ENCODE measurements at regions not wholly inside any gene's neighbourhood (a gene's known extent, or its start where the extent isn't known, plus 50 kb on each side); places are given as distances from the start of the nearest gene placed in this dataset.
"Not testable (repeated sequence)": the region's sequence is repeated elsewhere in the genome, so short reads cannot be mapped to it uniquely, and the experiment has no call there.

DNA sequence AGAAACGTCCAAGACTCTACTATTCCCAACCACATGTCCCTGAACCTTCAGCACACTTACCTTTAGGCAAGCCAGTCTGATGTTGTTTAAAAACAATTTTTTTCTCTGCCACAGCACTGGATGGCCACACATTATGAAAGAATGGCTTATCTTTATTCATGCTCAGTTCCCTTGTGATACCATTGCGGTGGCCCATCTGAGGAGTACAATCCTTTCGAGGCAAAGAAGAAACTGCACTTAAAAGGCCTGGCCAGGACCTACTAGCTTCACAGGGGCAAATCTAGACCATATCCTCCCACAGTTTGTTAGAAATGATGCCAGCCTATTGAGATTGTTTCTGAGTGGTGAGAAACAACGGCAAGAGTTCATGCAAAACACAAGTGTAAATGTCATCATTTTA is 88.4 kb upstream of the PLEKHG1 start:
- no peak for DNase-seq (ENCODE audit: low read depth)
- no peak overlapping the region for H3K4me3 ChIP-seq (ENCODE audit: low read depth, low read length)
- TF ChIP-seq, protein P1, sequence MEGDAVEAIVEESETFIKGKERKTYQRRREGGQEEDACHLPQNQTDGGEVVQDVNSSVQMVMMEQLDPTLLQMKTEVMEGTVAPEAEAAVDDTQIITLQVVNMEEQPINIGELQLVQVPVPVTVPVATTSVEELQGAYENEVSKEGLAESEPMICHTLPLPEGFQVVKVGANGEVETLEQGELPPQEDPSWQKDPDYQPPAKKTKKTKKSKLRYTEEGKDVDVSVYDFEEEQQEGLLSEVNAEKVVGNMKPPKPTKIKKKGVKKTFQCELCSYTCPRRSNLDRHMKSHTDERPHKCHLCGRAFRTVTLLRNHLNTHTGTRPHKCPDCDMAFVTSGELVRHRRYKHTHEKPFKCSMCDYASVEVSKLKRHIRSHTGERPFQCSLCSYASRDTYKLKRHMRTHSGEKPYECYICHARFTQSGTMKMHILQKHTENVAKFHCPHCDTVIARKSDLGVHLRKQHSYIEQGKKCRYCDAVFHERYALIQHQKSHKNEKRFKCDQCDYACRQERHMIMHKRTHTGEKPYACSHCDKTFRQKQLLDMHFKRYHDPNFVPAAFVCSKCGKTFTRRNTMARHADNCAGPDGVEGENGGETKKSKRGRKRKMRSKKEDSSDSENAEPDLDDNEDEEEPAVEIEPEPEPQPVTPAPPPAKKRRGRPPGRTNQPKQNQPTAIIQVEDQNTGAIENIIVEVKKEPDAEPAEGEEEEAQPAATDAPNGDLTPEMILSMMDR (conservative IDR thresholded peaks at IDR 0.05; ENCODE audit: low read depth, low read length), result no peak

DNA sequence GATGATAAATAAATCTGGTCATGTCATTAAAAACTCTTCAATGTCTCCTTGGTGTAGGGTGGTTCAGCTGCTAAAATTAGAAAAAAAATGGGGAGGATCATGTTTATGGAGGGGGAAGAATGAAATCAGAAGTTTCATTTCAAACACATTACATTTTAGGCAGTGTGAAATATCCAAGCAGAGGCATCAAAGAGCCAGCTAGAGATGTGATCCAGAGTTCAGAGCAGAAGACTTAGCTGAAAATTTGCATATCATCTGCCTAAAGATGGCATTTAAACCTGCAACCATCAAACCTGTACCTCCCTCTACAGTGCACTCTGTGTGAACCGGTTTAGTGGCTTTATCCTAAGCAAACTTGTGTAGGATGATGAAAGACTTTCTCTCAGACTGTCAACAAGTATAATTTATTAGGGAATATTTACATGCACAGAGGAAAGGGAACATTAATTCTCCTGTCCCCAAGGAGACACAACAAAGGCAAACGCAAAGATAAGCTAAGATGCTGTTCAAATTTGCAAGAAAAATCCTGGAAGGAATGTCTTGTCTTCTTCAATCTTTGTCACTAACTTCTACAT is 84.8 kb upstream of the PLEKHG1 start:
- TF ChIP-seq, protein P1 (conservative IDR thresholded peaks at IDR 0.05; ENCODE audit: low read depth, low read length), result no peak
- no peak for DNase-seq (ENCODE audit: low read depth)
- H3K4me3 ChIP-seq (ENCODE audit: low read depth, low read length), result no peak overlapping the region

DNA sequence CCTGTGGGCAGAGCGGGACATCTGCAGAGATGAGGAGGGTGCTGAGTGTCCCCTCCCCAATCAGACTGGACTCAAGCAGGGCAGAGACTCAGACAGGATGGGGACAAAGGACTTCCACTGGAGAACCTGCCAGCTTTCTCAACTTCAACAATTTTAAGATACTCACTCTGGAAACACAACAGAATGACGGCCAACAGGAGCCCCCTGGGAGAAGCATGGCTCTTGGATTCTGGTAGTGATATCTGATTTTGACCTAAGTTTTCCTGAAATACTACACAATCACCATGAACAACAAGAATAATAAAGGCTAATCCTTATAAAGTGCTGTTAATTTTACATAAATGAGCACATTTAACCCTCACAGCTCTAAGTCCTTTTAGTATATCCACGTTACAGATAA is 83.5 kb upstream of the PLEKHG1 start:
- DNase-seq (ENCODE audit: low read depth), result no peak
- no peak overlapping the region for H3K4me3 ChIP-seq (ENCODE audit: low read depth, low read length)
- TF ChIP-seq, protein P1 (conservative IDR thresholded peaks at IDR 0.05; ENCODE audit: low read depth, low read length), result no peak

DNA sequence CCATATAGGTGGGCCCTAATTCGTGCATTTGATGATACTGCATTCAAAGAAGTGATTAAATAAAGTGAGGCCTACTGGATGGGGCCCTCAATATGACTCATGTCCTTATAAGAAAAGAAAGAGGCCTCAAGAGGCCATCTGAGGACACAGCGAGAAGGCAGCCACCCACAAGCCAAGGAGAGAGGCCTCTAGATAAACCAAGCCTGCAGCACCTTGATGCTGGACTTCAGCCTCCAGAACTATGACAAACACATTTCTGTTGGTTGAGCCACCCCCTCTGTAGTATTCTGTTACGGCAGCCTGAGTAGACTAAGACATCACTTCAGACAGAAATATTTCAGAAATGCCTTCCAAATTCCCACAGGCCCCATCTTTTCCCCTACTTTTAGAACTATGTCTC is 82.5 kb upstream of the PLEKHG1 start:
- TF ChIP-seq, protein P1 (conservative IDR thresholded peaks at IDR 0.05; ENCODE audit: low read depth, low read length), result no peak
- DNase-seq (ENCODE audit: low read depth), result no peak
- H3K4me3 ChIP-seq (ENCODE audit: low read depth, low read length), result no peak overlapping the region

DNA sequence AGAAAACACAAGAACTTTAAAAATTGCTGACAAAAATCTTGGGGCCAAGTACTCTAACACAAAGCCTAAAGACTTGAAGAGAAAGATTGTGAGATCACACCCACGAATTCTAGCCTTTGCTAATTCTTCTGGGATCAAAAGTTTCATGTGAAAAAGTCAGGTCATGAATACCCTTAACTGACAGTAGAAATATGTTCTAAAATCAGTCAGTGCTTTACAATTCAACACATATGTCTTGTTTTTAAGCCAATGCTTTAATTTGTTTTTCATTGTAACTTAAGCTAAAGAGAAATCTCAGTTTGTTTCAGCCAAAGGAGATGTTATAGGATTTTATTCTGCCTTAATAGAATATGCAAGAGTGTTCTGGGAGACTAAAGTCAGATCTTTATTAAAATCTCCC is 78.2 kb upstream of the PLEKHG1 start:
- TF ChIP-seq, protein P1 (conservative IDR thresholded peaks at IDR 0.05; ENCODE audit: low read depth, low read length), result no peak
- no peak overlapping the region for H3K4me3 ChIP-seq (ENCODE audit: low read depth, low read length)
- DNase-seq (ENCODE audit: low read depth), result no peak

DNA sequence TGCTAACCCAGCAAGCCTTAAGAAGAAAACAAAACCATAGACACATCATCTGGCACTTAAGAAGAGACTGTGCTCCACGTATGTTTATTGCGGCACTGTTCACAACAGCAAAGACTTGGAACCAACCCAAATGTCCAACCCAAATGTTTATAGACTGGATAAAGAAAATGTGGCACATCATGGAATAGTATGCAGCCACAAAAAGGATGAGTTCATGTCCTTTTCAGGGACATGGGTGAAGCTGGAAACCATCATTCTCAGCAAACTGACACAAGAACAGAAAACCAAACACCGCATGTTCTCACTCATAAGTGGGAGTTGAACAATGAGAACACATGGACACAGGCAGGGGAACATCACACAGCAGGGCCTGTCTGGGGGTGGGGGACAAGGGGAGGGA is 76.5 kb upstream of the PLEKHG1 start:
- H3K4me3 ChIP-seq (ENCODE audit: low read depth, low read length); DNase-seq (ENCODE audit: low read depth): not testable (repeated sequence)

DNA sequence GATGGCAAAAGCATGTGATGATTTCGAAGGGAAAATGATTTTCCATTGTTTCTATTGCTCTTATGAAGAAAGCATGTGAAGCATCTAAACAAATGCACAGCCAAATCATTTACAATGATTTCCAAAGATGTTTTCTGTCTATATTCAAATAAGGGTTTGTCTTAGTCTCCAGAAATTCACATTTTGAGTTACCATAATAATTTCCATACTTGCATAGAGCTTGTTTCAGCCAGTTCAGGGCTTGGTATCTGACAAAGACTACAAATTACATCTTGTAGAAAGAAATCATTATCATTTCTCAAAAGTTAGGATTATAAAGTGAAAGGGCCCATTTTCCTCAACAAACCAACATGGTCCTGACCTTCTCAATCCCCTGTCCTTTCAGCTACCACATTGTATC is 74.4 kb upstream of the PLEKHG1 start:
- TF ChIP-seq, protein P1 (conservative IDR thresholded peaks at IDR 0.05; ENCODE audit: low read depth, low read length), result no peak
- no peak overlapping the region for H3K4me3 ChIP-seq (ENCODE audit: low read depth, low read length)
- no peak for DNase-seq (ENCODE audit: low read depth)

Measured in epithelial cell of proximal tubule (primary cell).